HCT116 (cell line): ENCODE measurements at regions not wholly inside any gene's neighbourhood (a gene's known extent, or its start where the extent isn't known, plus 50 kb on each side); places are given as distances from the start of the nearest gene placed in this dataset.

Experiments
- ATAC-seq: fragments of 200-7000 bp; cut with Tn5 transposase; 2 replicates; pipeline ENCODE4 v1.9.1; 2020; ENCODE audit warnings: mild to moderate bottlenecking, moderate library complexity
- BruUV-seq: library from RNA; stranded (reverse); fragments of 400-500 nt; replicated peaks from 2 replicates; lab custom pipeline; 2021; lab: Mats Ljungman, UMichigan
- CTCF ChIA-PET: fragments of 300-600 bp; sonication (Branson Sonifier 250); formaldehyde crosslinking; loops from one replicate; lab custom pipeline; 2021; ENCODE audit warnings: antibody characterized with exemption; lab: Charles Lee
- POLR2A ChIA-PET: fragments of 300-600, 350-600 bp; sonication (Branson Sonifier 250); formaldehyde crosslinking; loops from one replicate; lab custom pipeline; 2021; ENCODE audit warnings: antibody characterized with exemption; lab: Charles Lee
- RAD21 ChIA-PET, 2 experiments: fragments of 300-600 bp; sonication (Branson Sonifier 250); formaldehyde crosslinking; loops; one replicate each; lab custom pipeline; 2023; ENCODE audit warnings: low total read pairs in 2 of 2; ENCODE audit not compliant: uncharacterized antibody in 2 of 2, unreplicated experiment in 2 of 2, low non-redundant PET in 1 of 2; lab: Charles Lee
- DNase-seq: peaks from one replicate; pipeline ENCODE4 v3.0.0-alpha.2; 2010; ENCODE audit warnings: low read depth, low spot score
- H2AFZ ChIP-seq: fragments of 200-600 bp; shearing (Covaris generic), sonication (generic); 2 replicates; pipeline ENCODE4 v1.6.1; 2017; ENCODE audit warnings: low read depth, mixed run types, mixed read lengths, antibody characterized with exemption, low read length; ENCODE audit not compliant: poor library complexity, severe bottlenecking
- H3K27ac ChIP-seq: 2 replicates; pipeline ENCODE4 v1.5.1; 2012; ENCODE audit warnings: low read depth, low read length
- H3K27me3 ChIP-seq: fragments of 200-600 bp; sonication (generic); 2 replicates; pipeline ENCODE4 v1.6.1; 2016; ENCODE audit warnings: mixed run types, low read length, mixed read lengths; ENCODE audit not compliant: insufficient read depth
- H3K36me3 ChIP-seq, 2 experiments: fragments of 200-500 bp in 1 of 2; fragments of 200-600 bp in 1 of 2; sonication (Bioruptor generic) in 1 of 2; sonication (generic) in 1 of 2; 2 replicates each; pipeline versions ENCODE4 v1.5.1 to v1.6.1; 2014 to 2016; ENCODE audit warnings: low read length in 2 of 2, inconsistent platforms in 1 of 2, mixed read lengths in 1 of 2, mixed run types in 1 of 2; ENCODE audit not compliant: insufficient read depth in 2 of 2, control insufficient read depth in 1 of 2
- H3K4me1 ChIP-seq, 2 experiments: fragments of 200-600 bp in 1 of 2; sonication (generic) in 1 of 2; 2 replicates each; pipeline versions ENCODE4 v1.5.1 to v1.6.1; 2012 to 2017; ENCODE audit warnings: low read length in 2 of 2, inconsistent platforms in 1 of 2, mild to moderate bottlenecking in 1 of 2, mixed read lengths in 1 of 2, mixed run types in 1 of 2, moderate library complexity in 1 of 2; ENCODE audit not compliant: insufficient read depth in 2 of 2, control insufficient read depth in 1 of 2
- H3K4me2 ChIP-seq: fragments of 200-600 bp; sonication (generic); 2 replicates; pipeline ENCODE4 v1.6.1; 2017; ENCODE audit warnings: mixed run types, low read length, mixed read lengths
- H3K4me3 ChIP-seq, 2 experiments: fragments of 200-600 bp in 1 of 2; sonication (generic) in 1 of 2; replicated peaks in 1 of 2; 2 replicates each; pipeline ENCODE4 v1.5.1; 2011 to 2016; ENCODE audit warnings: low read length in 2 of 2, control low read depth in 1 of 2, low read depth in 1 of 2, mild to moderate bottlenecking in 1 of 2, mixed read lengths in 1 of 2, mixed run types in 1 of 2
- H3K79me2 ChIP-seq: fragments of 200-600 bp; sonication (generic); 2 replicates; pipeline ENCODE4 v1.6.1; 2017; ENCODE audit warnings: mild to moderate bottlenecking, mixed run types, low read length, moderate library complexity, mixed read lengths; ENCODE audit not compliant: insufficient read depth
- H3K9ac ChIP-seq: fragments of 200-600 bp; sonication (generic); 2 replicates; pipeline ENCODE4 v1.6.1; 2016; ENCODE audit warnings: low read length, mixed read lengths
- H3K9me2 ChIP-seq: fragments of 200-600 bp; sonication (generic), shearing (Covaris generic); 2 replicates; pipeline ENCODE4 v1.6.1; 2017; ENCODE audit warnings: mixed run types, mild to moderate bottlenecking, moderate library complexity; ENCODE audit not compliant: insufficient read depth
- H3K9me3 ChIP-seq, 2 experiments: fragments of 200-500 bp in 1 of 2; fragments of 200-600 bp in 1 of 2; sonication (Bioruptor generic) in 1 of 2; sonication (generic) in 1 of 2; 2 replicates each; pipeline ENCODE4 v1.6.1; 2014 to 2017; ENCODE audit warnings: low read length in 2 of 2, mixed read lengths in 2 of 2, inconsistent platforms in 1 of 2, low read depth in 1 of 2, mild to moderate bottlenecking in 1 of 2, mixed run types in 1 of 2, moderate library complexity in 1 of 2; ENCODE audit not compliant: control insufficient read depth in 1 of 2, insufficient read depth in 1 of 2
- H4K20me1 ChIP-seq: fragments of 200-600 bp; sonication (generic), shearing (Covaris generic); 2 replicates; pipeline ENCODE4 v1.6.1; 2017; ENCODE audit warnings: mixed run types, mild to moderate bottlenecking, moderate library complexity; ENCODE audit not compliant: insufficient read depth
- ATF3 ChIP-seq: IDR thresholded peaks from 2 replicates; pipeline ENCODE4 v1.6.1; 2012
- CBX3 ChIP-seq: IDR thresholded peaks from 2 replicates; pipeline ENCODE4 v1.6.1; 2012; ENCODE audit warnings: low read depth
- CEBPB ChIP-seq: IDR thresholded peaks from 2 replicates; pipeline ENCODE4 v1.6.1; 2012; ENCODE audit warnings: low read depth
- EGR1 ChIP-seq: IDR thresholded peaks from 2 replicates; pipeline ENCODE4 v1.6.1; 2012; ENCODE audit warnings: low read depth
- EZH2phosphoT487 ChIP-seq: fragments of 200-600 bp; IDR thresholded peaks from 2 replicates; pipeline ENCODE4 v1.6.1; 2018; ENCODE audit warnings: antibody characterized with exemption, borderline replicate concordance
- FOSL1 ChIP-seq: IDR thresholded peaks from 2 replicates; pipeline ENCODE4 v1.6.1; 2012; ENCODE audit warnings: low read depth
- MAX ChIP-seq: IDR thresholded peaks from 2 replicates; pipeline ENCODE4 v1.6.1; 2012
- POLR2A ChIP-seq: IDR thresholded peaks from 2 replicates; pipeline ENCODE4 v1.7.0; 2011; ENCODE audit warnings: borderline replicate concordance; ENCODE audit not compliant: insufficient read depth, insufficient read length; ENCODE audit errors: extremely low read depth
- SIN3A ChIP-seq: IDR thresholded peaks from 2 replicates; pipeline ENCODE4 v1.6.1; 2012; ENCODE audit warnings: low read depth
- SP1 ChIP-seq: IDR thresholded peaks from 2 replicates; pipeline ENCODE4 v1.6.1; 2012; ENCODE audit warnings: low read depth
- SRF ChIP-seq: IDR thresholded peaks from 2 replicates; pipeline ENCODE4 v1.6.1; 2012; ENCODE audit warnings: low read depth
- YY1 ChIP-seq: IDR thresholded peaks from 2 replicates; pipeline ENCODE4 v1.6.1; 2011; ENCODE audit warnings: low read length, low read depth, moderate library complexity, mild to moderate bottlenecking; ENCODE audit not compliant: insufficient replicate concordance; ENCODE audit errors: extremely low read depth
- ZBTB33 ChIP-seq: IDR thresholded peaks from 2 replicates; pipeline ENCODE4 v1.6.1; 2011; ENCODE audit warnings: mild to moderate bottlenecking, low read length, moderate library complexity; ENCODE audit not compliant: insufficient replicate concordance; ENCODE audit errors: extremely low read depth
- ZFX ChIP-seq: fragments of 450-650 bp; IDR thresholded peaks from 2 replicates; pipeline ENCODE4 v1.6.1; 2017
- ZNF274 ChIP-seq: fragments of 200-500 bp; sonication (Bioruptor generic); IDR thresholded peaks from 2 replicates; pipeline ENCODE4 v1.6.1; 2014; ENCODE audit warnings: mild to moderate bottlenecking, low read depth, low read length, inconsistent platforms
- intact Hi-C: fragments of 100-400 bp; cut with micrococcal nuclease; formaldehyde crosslinking; loops from 2 replicates; pipeline ENCODE4 v1.10.0; 2022
- TF ChIP-seq, protein P1 (sequence below): IDR thresholded peaks from 2 replicates; pipeline ENCODE4 v1.6.1; 2012; ENCODE audit warnings: low read depth

GRCh38 chr10:3002304-3002703 is 65.0 kb upstream of the PFKP start:
- Histone ChIP-seq H3K9me2 (no peaks in the 10 kb centered on the region), H3K4me2 (no peak overlapping the region), H4K20me1 (no peaks in the 10 kb centered on the region), H3K79me2 (no peaks in the 10 kb centered on the region), H3K36me3 (no peaks in the 10 kb centered on the region)
- TF ChIP-seq CEBPB = no peak
- no peak for TF ChIP-seq SRF
- TF ChIP-seq EGR1 = no peak
- TF ChIP-seq EZH2phosphoT487 = no peak
- TF ChIP-seq ZNF274 = no peak
- TF ChIP-seq, all 23 proteins: peak for 0
- ChIA-PET RAD21 (no interaction called here), CTCF (no interaction called here), POLR2A (no interaction called here)
- Histone ChIP-seq H3K4me3 (no peak overlapping the region), H2AFZ (no peak overlapping the region), H3K9ac (no peak overlapping the region), H3K4me1 (no peaks in the 10 kb centered on the region), H3K27me3 (peaks cover 11% of the 10 kb centered on the region), H3K27ac (no peak overlapping the region), H3K9me3 (no peaks in the 10 kb centered on the region)
- intact Hi-C loops = no loop called here
- DNase-seq (no peak), ATAC-seq (no peak)
- no TSS peak for BruUV-seq

GRCh38 chr10:3000048-3000447 is 67.3 kb upstream of the PFKP start:
- BruUV-seq = no TSS peak
- H3K27me3 ChIP-seq = peaks cover under 1% of the 10 kb centered on the region; the same call in 1 of the 2 replicates
- H3K4me2 ChIP-seq = no peak overlapping the region
- intact Hi-C loops = no loop called here
- RAD21 ChIA-PET = no interaction called here
- CTCF ChIA-PET = interaction anchor here (1.3 kb wide), 1 partner anchor 8 kb away, joined by 3 read pairs; no protein-coding TSS in a partner anchor
- DNase-seq = no peak
- no peaks in the 10 kb centered on the region for H3K4me1 ChIP-seq
- no peaks in the 10 kb centered on the region for H4K20me1 ChIP-seq
- TF ChIP-seq MAX = no peak
- no peak for TF ChIP-seq FOSL1
- TF ChIP-seq SP1 = no peak
- TF ChIP-seq ZBTB33 = no peak
- TF ChIP-seq YY1 = no peak
- TF ChIP-seq ZNF274 = no peak
- TF ChIP-seq ZFX = no peak
- TF ChIP-seq CEBPB = no peak
- no peak for TF ChIP-seq CBX3
- no peak for TF ChIP-seq POLR2A
- no peak for TF ChIP-seq EZH2phosphoT487
- TF ChIP-seq SIN3A = no peak
- TF ChIP-seq ATF3 = no peak
- TF ChIP-seq, protein P1, sequence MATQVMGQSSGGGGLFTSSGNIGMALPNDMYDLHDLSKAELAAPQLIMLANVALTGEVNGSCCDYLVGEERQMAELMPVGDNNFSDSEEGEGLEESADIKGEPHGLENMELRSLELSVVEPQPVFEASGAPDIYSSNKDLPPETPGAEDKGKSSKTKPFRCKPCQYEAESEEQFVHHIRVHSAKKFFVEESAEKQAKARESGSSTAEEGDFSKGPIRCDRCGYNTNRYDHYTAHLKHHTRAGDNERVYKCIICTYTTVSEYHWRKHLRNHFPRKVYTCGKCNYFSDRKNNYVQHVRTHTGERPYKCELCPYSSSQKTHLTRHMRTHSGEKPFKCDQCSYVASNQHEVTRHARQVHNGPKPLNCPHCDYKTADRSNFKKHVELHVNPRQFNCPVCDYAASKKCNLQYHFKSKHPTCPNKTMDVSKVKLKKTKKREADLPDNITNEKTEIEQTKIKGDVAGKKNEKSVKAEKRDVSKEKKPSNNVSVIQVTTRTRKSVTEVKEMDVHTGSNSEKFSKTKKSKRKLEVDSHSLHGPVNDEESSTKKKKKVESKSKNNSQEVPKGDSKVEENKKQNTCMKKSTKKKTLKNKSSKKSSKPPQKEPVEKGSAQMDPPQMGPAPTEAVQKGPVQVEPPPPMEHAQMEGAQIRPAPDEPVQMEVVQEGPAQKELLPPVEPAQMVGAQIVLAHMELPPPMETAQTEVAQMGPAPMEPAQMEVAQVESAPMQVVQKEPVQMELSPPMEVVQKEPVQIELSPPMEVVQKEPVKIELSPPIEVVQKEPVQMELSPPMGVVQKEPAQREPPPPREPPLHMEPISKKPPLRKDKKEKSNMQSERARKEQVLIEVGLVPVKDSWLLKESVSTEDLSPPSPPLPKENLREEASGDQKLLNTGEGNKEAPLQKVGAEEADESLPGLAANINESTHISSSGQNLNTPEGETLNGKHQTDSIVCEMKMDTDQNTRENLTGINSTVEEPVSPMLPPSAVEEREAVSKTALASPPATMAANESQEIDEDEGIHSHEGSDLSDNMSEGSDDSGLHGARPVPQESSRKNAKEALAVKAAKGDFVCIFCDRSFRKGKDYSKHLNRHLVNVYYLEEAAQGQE = no peak
- no peaks in the 10 kb centered on the region for H3K36me3 ChIP-seq
- no peaks in the 10 kb centered on the region for H3K9me2 ChIP-seq
- H3K79me2 ChIP-seq = no peaks in the 10 kb centered on the region
- H3K27ac ChIP-seq = no peak overlapping the region
- H3K4me3 ChIP-seq = no peak overlapping the region
- H2AFZ ChIP-seq = no peak overlapping the region
- ATAC-seq = no peak
- no peaks in the 10 kb centered on the region for H3K9me3 ChIP-seq
- POLR2A ChIA-PET = no interaction called here
- H3K9ac ChIP-seq = no peak overlapping the region
